IMR-90 (cell line): ENCODE measurements at regions not wholly inside any gene's neighbourhood (a gene's known extent, or its start where the extent isn't known, plus 50 kb on each side); places are given as distances from the start of the nearest gene placed in this dataset.

Experiments used
- CTCF ChIP-seq: conservative IDR thresholded peaks from 2 replicates; pipeline ENCODE4 v1.5.1; 2012; ENCODE audit warnings: mild to moderate bottlenecking, low read depth, low read length, improper control_type of control experiment
- ELK1 ChIP-seq: fragments of 150-350 bp; IDR thresholded peaks from 2 replicates; pipeline ENCODE4 v1.6.1; 2016; ENCODE audit warnings: low read depth, mild to moderate bottlenecking, low read length, moderate library complexity, borderline replicate concordance
- FOS ChIP-seq: fragments of 150-350 bp; IDR thresholded peaks from 2 replicates; pipeline ENCODE4 v1.6.1; 2016; ENCODE audit warnings: low read depth, low read length
- MAZ ChIP-seq: IDR thresholded peaks from 2 replicates; pipeline ENCODE4 v1.6.1; 2012; ENCODE audit warnings: low read depth, mild to moderate bottlenecking, low read length, improper control_type of control experiment, moderate library complexity, borderline replicate concordance
- MXI1 ChIP-seq: IDR thresholded peaks from 2 replicates; pipeline ENCODE4 v1.6.1; 2012; ENCODE audit warnings: low read depth, mild to moderate bottlenecking, low read length, moderate library complexity, borderline replicate concordance
- NFE2L2 ChIP-seq: fragments of 150-350 bp; IDR thresholded peaks from 2 replicates; pipeline ENCODE4 v1.6.1; 2016; ENCODE audit warnings: low read depth, mild to moderate bottlenecking, low read length
- POLR2A ChIP-seq: IDR thresholded peaks from 2 replicates; pipeline ENCODE4 v1.6.1; 2012; ENCODE audit warnings: mild to moderate bottlenecking, low read depth, low read length
- RAD21 ChIP-seq: IDR thresholded peaks from 2 replicates; pipeline ENCODE4 v1.6.1; 2012; ENCODE audit warnings: low read length, improper control_type of control experiment
- RCOR1 ChIP-seq: IDR thresholded peaks from 2 replicates; pipeline ENCODE4 v1.6.1; 2012; ENCODE audit warnings: mild to moderate bottlenecking, low read length, improper control_type of control experiment; ENCODE audit not compliant: insufficient replicate concordance
- RFX5 ChIP-seq: IDR thresholded peaks from 2 replicates; pipeline ENCODE4 v1.8.0; 2012; ENCODE audit warnings: low read depth, mild to moderate bottlenecking, low read length, moderate library complexity
- SMC3 ChIP-seq: fragments of 150-350 bp; IDR thresholded peaks from 2 replicates; pipeline ENCODE4 v1.6.1; 2016; ENCODE audit warnings: low read depth, mild to moderate bottlenecking, antibody characterized with exemption, low read length, moderate library complexity

GRCh38 chr11:92626624-92627023 lies 342.8 kb upstream of the MTNR1B start:
- no peak for TF ChIP-seq RCOR1
- TF ChIP-seq CTCF = no peak
- no peak for TF ChIP-seq RFX5
- no peak for TF ChIP-seq POLR2A
- TF ChIP-seq ELK1 = no peak
- no peak for TF ChIP-seq RAD21
- no peak for TF ChIP-seq MAZ
- TF ChIP-seq FOS = no peak
- TF ChIP-seq NFE2L2 = no peak
- no peak for TF ChIP-seq MXI1
- no peak for TF ChIP-seq SMC3
